GM12878 (cell line): ENCODE measurements at regions not wholly inside any gene's neighbourhood (a gene's known extent, or its start where the extent isn't known, plus 50 kb on each side); places are given as distances from the start of the nearest gene placed in this dataset.

Experiments
- ATAC-seq: fragments of 200-7000 bp; cut with Tn5 transposase; 3 replicates; pipeline ENCODE4 v1.9.1; 2020; ENCODE audit warnings: mild to moderate bottlenecking, moderate library complexity
- BruUV-seq: library from RNA; stranded (reverse); fragments of 400-500 nt; replicated peaks from 2 replicates; lab custom pipeline; 2021; lab: Mats Ljungman, UMichigan
- CTCF ChIA-PET: fragments of 300-600 bp; sonication (Branson Sonifier 250); formaldehyde crosslinking; extraction: SDS; loops from one replicate; lab custom pipeline; 2021; ENCODE audit warnings: inconsistent platforms; lab: Yijun Ruan, JAX
- POLR2A ChIA-PET: fragments of 350-600 bp; formaldehyde crosslinking; extraction: SDS; loops from one replicate; lab custom pipeline; 2021; ENCODE audit warnings: inconsistent platforms; lab: Charles Lee
- RAD21 ChIA-PET: fragments of 300-600 bp; sonication (Branson Sonifier 250); formaldehyde crosslinking; loops from one replicate; lab custom pipeline; 2023; ENCODE audit warnings: antibody characterized with exemption; ENCODE audit not compliant: unreplicated experiment; lab: Charles Lee
- SMC1A ChIA-PET: fragments of 300-600 bp; sonication (Branson Sonifier 250); formaldehyde crosslinking; loops from one replicate; lab custom pipeline; 2023; ENCODE audit not compliant: unreplicated experiment, uncharacterized antibody; lab: Charles Lee
- DNase-seq: peaks from one replicate; pipeline ENCODE4 v3.0.0-alpha.2; 2011; ENCODE audit warnings: low read depth, low spot score
- FAIRE-seq: peaks from 3 replicates; lab custom pipeline; 2011; peaks lifted over from hg19 to GRCh38; lab: Jason Lieb, UNC
- H2AFZ ChIP-seq: 2 replicates; pipeline ENCODE4 v1.6.0; 2011; ENCODE audit warnings: low read depth, low read length, control low read depth; ENCODE audit not compliant: control insufficient read depth
- H3K27ac ChIP-seq: 2 replicates; pipeline ENCODE4 v1.5.1; 2011; ENCODE audit warnings: control low read depth; ENCODE audit not compliant: control insufficient read depth, insufficient read depth
- H3K27me3 ChIP-seq, 2 experiments: replicated peaks in 1 of 2; 2 replicates each; pipeline versions ENCODE4 v1.6.0 to v1.6.1; 2011; ENCODE audit warnings: low read length in 1 of 2; ENCODE audit not compliant: control insufficient read depth in 2 of 2, insufficient read depth in 2 of 2
- H3K36me3 ChIP-seq, 2 experiments: 2 replicates each; pipeline ENCODE4 v1.5.1; 2011; ENCODE audit warnings: low read length in 1 of 2; ENCODE audit not compliant: control insufficient read depth in 2 of 2, insufficient read depth in 2 of 2
- H3K4me1 ChIP-seq: 2 replicates; pipeline ENCODE4 v1.6.1; 2011; ENCODE audit warnings: mild to moderate bottlenecking, low read length, moderate library complexity, mixed read lengths; ENCODE audit not compliant: control insufficient read depth, insufficient read depth
- H3K4me2 ChIP-seq: 2 replicates; pipeline ENCODE4 v1.6.0; 2011; ENCODE audit warnings: control low read depth; ENCODE audit not compliant: control insufficient read depth, insufficient read depth
- H3K4me3 ChIP-seq: fragments of 200-600 bp; sonication (generic); 2 replicates; pipeline ENCODE4 v1.5.1; 2016
- H3K79me2 ChIP-seq: 2 replicates; pipeline ENCODE4 v1.6.0; 2011; ENCODE audit warnings: low read length; ENCODE audit not compliant: control insufficient read depth, insufficient read depth
- H3K9ac ChIP-seq: 2 replicates; pipeline ENCODE4 v1.8.0; 2011; ENCODE audit warnings: low read length, control low read depth, mixed read lengths; ENCODE audit not compliant: control insufficient read depth, insufficient read depth
- H3K9me3 ChIP-seq: replicated peaks from 3 replicates; pipeline ENCODE4 v1.5.1; 2011; ENCODE audit warnings: mild to moderate bottlenecking, low read length; ENCODE audit not compliant: control insufficient read depth, insufficient read depth
- H4K20me1 ChIP-seq: 2 replicates; pipeline ENCODE4 v1.6.0; 2011; ENCODE audit not compliant: control insufficient read depth, insufficient read depth
- GABPA ChIP-seq: IDR thresholded peaks from 2 replicates; pipeline ENCODE4 v1.6.1; 2014; ENCODE audit warnings: antibody characterized with exemption, low read depth, mild to moderate bottlenecking, inconsistent platforms
- SKIL ChIP-seq: fragments of 450-650 bp; IDR thresholded peaks from 2 replicates; pipeline ENCODE4 v1.6.1; 2017; ENCODE audit warnings: mild to moderate bottlenecking, low read depth, inconsistent platforms; ENCODE audit not compliant: poor library complexity, severe bottlenecking
- WRNIP1 ChIP-seq: IDR thresholded peaks from 2 replicates; pipeline ENCODE4 v1.6.1; 2011; ENCODE audit warnings: low read depth, low read length, improper control_type of control experiment, borderline replicate concordance
- WGBS: methylation state at CpG from one replicate; pipeline ENCODE4 v1.1.6; 2016; ENCODE audit warnings: low lambda C conversion rate; ENCODE audit not compliant: insufficient replicate concordance, insufficient coverage; ENCODE audit errors: missing lambda C conversion rate; 5-methylcytosine and 5-hydroxymethylcytosine counted together
- in situ Hi-C: fragments of 300-500 bp; cut with MboI; formaldehyde crosslinking; loops from 9 replicates; pipeline ENCODE4 v1.14.3; 2018; ENCODE audit warnings: mixed read lengths
- intact Hi-C: fragments of 100-400 bp; cut with micrococcal nuclease; formaldehyde crosslinking; loops from one replicate; pipeline ENCODE4 v1.14.2; 2022; ENCODE audit not compliant: unreplicated experiment
- TF ChIP-seq, protein P1 (sequence below): fragments of 450-650 bp; IDR thresholded peaks from 2 replicates; pipeline ENCODE4 v1.6.1; 2017; ENCODE audit warnings: low read depth, mild to moderate bottlenecking, moderate library complexity

DNA sequence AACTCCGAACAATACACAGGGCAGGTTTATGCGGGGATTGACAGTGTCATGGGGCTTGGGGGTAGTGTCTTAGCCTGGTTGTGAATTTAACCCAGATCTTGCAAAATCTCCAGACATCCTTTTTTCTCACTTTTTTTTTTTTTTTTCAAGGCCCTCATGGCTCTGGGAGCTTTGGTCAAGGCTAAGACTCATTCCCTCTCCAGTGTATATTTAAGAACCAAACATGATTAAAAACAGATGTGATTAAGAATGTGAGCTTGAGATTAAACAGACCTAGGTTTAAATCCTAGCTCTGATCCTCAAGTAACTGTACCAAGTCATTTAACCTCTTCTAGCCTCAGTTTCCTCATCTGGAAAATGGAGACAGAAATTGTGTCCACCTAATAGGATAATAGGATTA, 151.7 kb upstream of the FUT8 start (continued):
- TF ChIP-seq SKIL (no peak), WRNIP1 (no peak)
- TF ChIP-seq, protein P1, sequence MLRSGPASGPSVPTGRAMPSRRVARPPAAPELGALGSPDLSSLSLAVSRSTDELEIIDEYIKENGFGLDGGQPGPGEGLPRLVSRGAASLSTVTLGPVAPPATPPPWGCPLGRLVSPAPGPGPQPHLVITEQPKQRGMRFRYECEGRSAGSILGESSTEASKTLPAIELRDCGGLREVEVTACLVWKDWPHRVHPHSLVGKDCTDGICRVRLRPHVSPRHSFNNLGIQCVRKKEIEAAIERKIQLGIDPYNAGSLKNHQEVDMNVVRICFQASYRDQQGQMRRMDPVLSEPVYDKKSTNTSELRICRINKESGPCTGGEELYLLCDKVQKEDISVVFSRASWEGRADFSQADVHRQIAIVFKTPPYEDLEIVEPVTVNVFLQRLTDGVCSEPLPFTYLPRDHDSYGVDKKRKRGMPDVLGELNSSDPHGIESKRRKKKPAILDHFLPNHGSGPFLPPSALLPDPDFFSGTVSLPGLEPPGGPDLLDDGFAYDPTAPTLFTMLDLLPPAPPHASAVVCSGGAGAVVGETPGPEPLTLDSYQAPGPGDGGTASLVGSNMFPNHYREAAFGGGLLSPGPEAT = no peak

GRCh38 chr14:65261425-65261920, 151.1 kb upstream of the FUT8 start:
- no peak overlapping the region for H3K4me3 ChIP-seq
- intact Hi-C loops (no loop called here), in situ Hi-C loops (no loop called here)
- TF ChIP-seq GABPA = no peak
- ATAC-seq = no peak
- H3K9me3 ChIP-seq = peaks cover 2% of the 10 kb centered on the region; the same call in 1 of the 3 replicates
- H3K79me2 ChIP-seq = no peaks in the 10 kb centered on the region
- no TSS peak for BruUV-seq
- H4K20me1 ChIP-seq = no peaks in the 10 kb centered on the region
- no peak overlapping the region for H3K27ac ChIP-seq
- DNase-seq = no peak
- H3K9ac ChIP-seq = no peak overlapping the region
- WGBS = 94% methylated on average over 1 of the region's 1 CpG
- ChIA-PET CTCF (interaction anchor here (0.6 kb wide), 1 partner anchor 465 kb away, joined by 3 read pairs; no protein-coding TSS in a partner anchor), POLR2A (interaction anchor here (0.7 kb wide), 1 partner anchor 153 kb away, joined by 6 read pairs; no protein-coding TSS in a partner anchor), RAD21 (interaction anchor here (0.6 to 0.8 kb wide), 3 partner anchors 35 to 563 kb away, joined by 3 read pairs; no protein-coding TSS in a partner anchor), SMC1A (no interaction called here)
- H3K4me1 ChIP-seq = no peaks in the 10 kb centered on the region
- FAIRE-seq = no peak
- H2AFZ ChIP-seq = no peak overlapping the region
- no peaks in the 10 kb centered on the region for H3K36me3 ChIP-seq
- H3K4me2 ChIP-seq = no peak overlapping the region
- no peaks in the 10 kb centered on the region for H3K27me3 ChIP-seq
